OCI-LY7 (cell line): ENCODE measurements at regions not wholly inside any gene's neighbourhood (a gene's known extent, or its start where the extent isn't known, plus 50 kb on each side); places are given as distances from the start of the nearest gene placed in this dataset.

ENCODE experiments used
- CTCF ChIP-seq: fragments of 200-600 bp; sonication (generic); conservative IDR thresholded peaks from 2 replicates; pipeline ENCODE4 v1.5.1; 2014; ENCODE audit warnings: mild to moderate bottlenecking, antibody characterized with exemption, low read length, moderate library complexity, mixed read lengths
- EZH2phosphoT487 ChIP-seq: fragments of 200-600 bp; sonication (generic); IDR thresholded peaks from 2 replicates; pipeline ENCODE4 v1.6.1; 2018; ENCODE audit warnings: low read depth, borderline replicate concordance, mild to moderate bottlenecking, mixed run types, antibody characterized with exemption, low read length, moderate library complexity, mixed read lengths

GRCh38 chr14:56709201-56709600, 101.1 kb downstream of the OTX2 start:
- TF ChIP-seq CTCF = no peak
- TF ChIP-seq EZH2phosphoT487 = no peak
